Activated B cell treated with CpG ODN at 0.5 μM for 24 hours (primary cell): ENCODE measurements at regions not wholly inside any gene's neighbourhood (a gene's known extent, or its start where the extent isn't known, plus 50 kb on each side); places are given as distances from the start of the nearest gene placed in this dataset.

Experiments
- ATAC-seq: fragments of 200-7000 bp; cut with Tn5 transposase; one replicate; pipeline ENCODE4 v1.10.0; 2021; ENCODE audit warnings: low read depth, mild to moderate bottlenecking, moderate library complexity
- CTCF ChIA-PET: fragments of 350-600 bp; sonication (Branson Sonifier 250); formaldehyde crosslinking; loops from one replicate; lab custom pipeline; 2021; ENCODE audit warnings: antibody characterized with exemption; lab: Charles Lee
- POLR2A ChIA-PET: fragments of 350-600 bp; sonication (Branson Sonifier 250); formaldehyde crosslinking; loops from one replicate; lab custom pipeline; 2021; ENCODE audit warnings: antibody characterized with exemption; lab: Charles Lee
- DNase-seq: peaks from one replicate; pipeline ENCODE4 v3.0.0; 2022
- H3K27ac Mint-ChIP-seq: one replicate; pipeline ENCODE4 v1.8.0; 2020; ENCODE audit warnings: mixed read lengths
- H3K27me3 Mint-ChIP-seq: one replicate; pipeline ENCODE4 v1.8.0; 2021; ENCODE audit warnings: mixed read lengths
- H3K36me3 Mint-ChIP-seq: one replicate; pipeline ENCODE4 v1.8.0; 2021; ENCODE audit warnings: low read depth, mixed read lengths
- H3K4me1 Mint-ChIP-seq: one replicate; pipeline ENCODE4 v1.8.0; 2021; ENCODE audit warnings: mixed read lengths
- H3K4me3 Mint-ChIP-seq: one replicate; pipeline ENCODE4 v1.8.0; 2020; ENCODE audit warnings: mild to moderate bottlenecking, mixed read lengths
- H3K9me3 Mint-ChIP-seq: one replicate; pipeline ENCODE4 v1.8.0; 2020; ENCODE audit warnings: mixed read lengths
- intact Hi-C: fragments of 100-400 bp; cut with micrococcal nuclease; formaldehyde crosslinking; loops from one replicate; pipeline ENCODE4 v1.15.1; 2024
- TF ChIP-seq, protein P1 (sequence below): fragments of 200-600 bp; IDR thresholded peaks from one replicate; pipeline ENCODE4 v1.8.0; 2022; ENCODE audit warnings: antibody characterized with exemption, mild to moderate bottlenecking

- no peak overlapping the region for H3K4me3 Mint-ChIP-seq
- DNase-seq (no peak), ATAC-seq (no peak)
- H3K4me1 Mint-ChIP-seq, result no peaks in the 10 kb centered on the region
- H3K27ac Mint-ChIP-seq, result no peak overlapping the region
- POLR2A ChIA-PET, result no interaction called here
- no peaks in the 10 kb centered on the region for H3K9me3 Mint-ChIP-seq
- peaks cover 5% of the 10 kb centered on the region for H3K27me3 Mint-ChIP-seq
- TF ChIP-seq, protein P1, sequence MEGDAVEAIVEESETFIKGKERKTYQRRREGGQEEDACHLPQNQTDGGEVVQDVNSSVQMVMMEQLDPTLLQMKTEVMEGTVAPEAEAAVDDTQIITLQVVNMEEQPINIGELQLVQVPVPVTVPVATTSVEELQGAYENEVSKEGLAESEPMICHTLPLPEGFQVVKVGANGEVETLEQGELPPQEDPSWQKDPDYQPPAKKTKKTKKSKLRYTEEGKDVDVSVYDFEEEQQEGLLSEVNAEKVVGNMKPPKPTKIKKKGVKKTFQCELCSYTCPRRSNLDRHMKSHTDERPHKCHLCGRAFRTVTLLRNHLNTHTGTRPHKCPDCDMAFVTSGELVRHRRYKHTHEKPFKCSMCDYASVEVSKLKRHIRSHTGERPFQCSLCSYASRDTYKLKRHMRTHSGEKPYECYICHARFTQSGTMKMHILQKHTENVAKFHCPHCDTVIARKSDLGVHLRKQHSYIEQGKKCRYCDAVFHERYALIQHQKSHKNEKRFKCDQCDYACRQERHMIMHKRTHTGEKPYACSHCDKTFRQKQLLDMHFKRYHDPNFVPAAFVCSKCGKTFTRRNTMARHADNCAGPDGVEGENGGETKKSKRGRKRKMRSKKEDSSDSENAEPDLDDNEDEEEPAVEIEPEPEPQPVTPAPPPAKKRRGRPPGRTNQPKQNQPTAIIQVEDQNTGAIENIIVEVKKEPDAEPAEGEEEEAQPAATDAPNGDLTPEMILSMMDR, result no peak
- CTCF ChIA-PET, result no interaction called here
- intact Hi-C loops, result no loop called here
- no peaks in the 10 kb centered on the region for H3K36me3 Mint-ChIP-seq
Observed at GRCh38 chr4:151934766-151935165, 174.0 kb upstream of the GATB start.

- TF ChIP-seq, protein P1, result no peak
- Mint-ChIP-seq H3K27ac (no peak overlapping the region), H3K4me3 (no peak overlapping the region), H3K36me3 (no peaks in the 10 kb centered on the region), H3K9me3 (no peaks in the 10 kb centered on the region), H3K4me1 (no peaks in the 10 kb centered on the region), H3K27me3 (peaks cover 4% of the 10 kb centered on the region)
- ATAC-seq (no peak), DNase-seq (no peak)
- ChIA-PET CTCF (no interaction called here), POLR2A (no interaction called here)
- intact Hi-C loops, result no loop called here
Observed at GRCh38 chr4:151933122-151933827, 172.5 kb upstream of the GATB start.

DNA sequence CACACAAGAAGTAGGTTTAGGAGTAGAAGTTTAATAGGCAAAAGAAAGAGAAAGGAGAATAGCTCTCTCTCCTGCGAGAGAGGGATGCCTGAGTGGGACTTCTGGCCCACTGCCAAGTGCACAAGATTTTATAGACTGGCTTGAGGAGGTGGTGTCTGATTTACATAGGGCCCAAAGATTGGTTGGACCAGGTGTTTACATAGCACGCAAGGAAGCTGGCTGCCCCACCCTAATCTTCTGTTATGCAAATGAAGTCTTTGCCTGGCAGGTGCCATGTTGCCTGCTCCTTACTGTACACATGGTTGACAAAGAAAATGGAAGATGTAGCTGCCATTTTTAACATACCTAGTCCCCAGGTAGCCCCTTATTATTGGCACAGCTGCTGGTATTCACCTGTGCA lies 170.8 kb upstream of the GATB start:
- ChIA-PET POLR2A (no interaction called here), CTCF (no interaction called here)
- intact Hi-C loops, result no loop called here
- H3K4me3 Mint-ChIP-seq, result no peak overlapping the region
- no peak for ATAC-seq
- DNase-seq, result no peak
- no peaks in the 10 kb centered on the region for H3K36me3 Mint-ChIP-seq
- H3K27ac Mint-ChIP-seq, result no peak overlapping the region
- H3K27me3 Mint-ChIP-seq, result no peaks in the 10 kb centered on the region
- H3K4me1 Mint-ChIP-seq, result no peaks in the 10 kb centered on the region
- no peaks in the 10 kb centered on the region for H3K9me3 Mint-ChIP-seq
- TF ChIP-seq, protein P1, result no peak

- ATAC-seq (no peak), DNase-seq (no peak)
- Mint-ChIP-seq H3K9me3 (no peaks in the 10 kb centered on the region), H3K36me3 (no peaks in the 10 kb centered on the region), H3K27ac (no peak overlapping the region), H3K4me3 (no peak overlapping the region), H3K4me1 (no peaks in the 10 kb centered on the region), H3K27me3 (no peaks in the 10 kb centered on the region)
- TF ChIP-seq, protein P1, result no peak
- ChIA-PET POLR2A (no interaction called here), CTCF (no interaction called here)
- intact Hi-C loops, result no loop called here
Observed at GRCh38 chr4:151930372-151930771, 169.6 kb upstream of the GATB start.

GRCh38 chr4:151928112-151928511 lies 167.3 kb upstream of the GATB start:
- TF ChIP-seq, protein P1, result no peak
- intact Hi-C loops, result no loop called here
- Mint-ChIP-seq H3K4me3 (no peak overlapping the region), H3K27ac (no peak overlapping the region), H3K36me3 (no peaks in the 10 kb centered on the region), H3K9me3 (no peaks in the 10 kb centered on the region), H3K27me3 (no peaks in the 10 kb centered on the region), H3K4me1 (no peaks in the 10 kb centered on the region)
- ChIA-PET POLR2A (no interaction called here), CTCF (no interaction called here)
- DNase-seq (no peak), ATAC-seq (no peak)
